Erythroblast (primary cell): ENCODE measurements at regions not wholly inside any gene's neighbourhood (a gene's known extent, or its start where the extent isn't known, plus 50 kb on each side); places are given as distances from the start of the nearest gene placed in this dataset.

ENCODE experiments used
- GATA1 ChIP-seq: IDR thresholded peaks from 2 replicates; pipeline ENCODE4 v1.6.1; 2011; ENCODE audit warnings: low read depth, mild to moderate bottlenecking, control low read depth, low read length, moderate library complexity
- POLR2A ChIP-seq: IDR thresholded peaks from 2 replicates; pipeline ENCODE4 v1.6.1; 2011; ENCODE audit warnings: mild to moderate bottlenecking, low read length

- TF ChIP-seq POLR2A: no peak
- TF ChIP-seq GATA1: no peak
These were observed 104.0 kb upstream of the FRMD6 start for GRCh38 chr14:51547701-51548100.
